Progenitor cell of endocrine pancreas (in vitro differentiated cells): ENCODE measurements at regions not wholly inside any gene's neighbourhood (a gene's known extent, or its start where the extent isn't known, plus 50 kb on each side); places are given as distances from the start of the nearest gene placed in this dataset.

Experiments
- DNase-seq: peaks from one replicate; pipeline ENCODE4 v3.0.0; 2021; ENCODE audit warnings: low spot score; ENCODE audit not compliant: unreplicated experiment
- H3K27ac Mint-ChIP-seq: 2 replicates; pipeline ENCODE4 v1.8.0; 2021; ENCODE audit warnings: mild to moderate bottlenecking, moderate library complexity, mixed read lengths
- H3K27me3 Mint-ChIP-seq: 2 replicates; pipeline ENCODE4 v1.8.0; 2021; ENCODE audit warnings: mixed read lengths
- H3K36me3 Mint-ChIP-seq: 2 replicates; pipeline ENCODE4 v1.8.0; 2022; ENCODE audit warnings: mixed read lengths; ENCODE audit not compliant: insufficient read depth
- H3K4me1 Mint-ChIP-seq: 2 replicates; pipeline ENCODE4 v1.8.0; 2021; ENCODE audit warnings: low read depth, mixed read lengths
- H3K4me3 Mint-ChIP-seq: 2 replicates; pipeline ENCODE4 v1.8.0; 2021; ENCODE audit warnings: low read depth, mild to moderate bottlenecking, moderate library complexity, mixed read lengths
- H3K9me3 Mint-ChIP-seq: 2 replicates; pipeline ENCODE4 v1.8.0; 2021; ENCODE audit warnings: low read depth, mixed read lengths
- TF ChIP-seq, protein P1 (sequence below): fragments of 200-600 bp; sonication (generic); IDR thresholded peaks from one replicate; pipeline ENCODE4 v1.5.0; 2021; ENCODE audit warnings: antibody characterized with exemption, mild to moderate bottlenecking; ENCODE audit not compliant: unreplicated experiment

DNA sequence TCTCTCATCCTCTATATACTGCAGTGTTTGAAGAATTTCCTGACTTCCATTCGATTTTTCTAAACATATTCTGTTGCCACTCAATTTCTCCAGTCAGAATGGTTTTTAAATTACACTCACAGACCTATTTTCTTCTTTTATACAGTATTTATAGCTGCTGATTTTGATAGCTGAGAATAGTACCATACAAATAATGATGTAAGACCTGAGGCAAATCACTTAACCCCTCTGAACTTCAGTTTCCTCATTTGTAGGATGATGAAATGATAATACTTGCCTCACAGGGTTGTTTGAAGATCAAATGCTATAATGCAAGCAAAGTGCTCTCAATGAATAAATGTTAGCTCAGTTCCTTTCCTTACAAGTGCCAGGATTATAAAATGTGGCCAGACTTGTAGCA, 241.8 kb downstream of the CPS1 start:
- TF ChIP-seq, protein P1, sequence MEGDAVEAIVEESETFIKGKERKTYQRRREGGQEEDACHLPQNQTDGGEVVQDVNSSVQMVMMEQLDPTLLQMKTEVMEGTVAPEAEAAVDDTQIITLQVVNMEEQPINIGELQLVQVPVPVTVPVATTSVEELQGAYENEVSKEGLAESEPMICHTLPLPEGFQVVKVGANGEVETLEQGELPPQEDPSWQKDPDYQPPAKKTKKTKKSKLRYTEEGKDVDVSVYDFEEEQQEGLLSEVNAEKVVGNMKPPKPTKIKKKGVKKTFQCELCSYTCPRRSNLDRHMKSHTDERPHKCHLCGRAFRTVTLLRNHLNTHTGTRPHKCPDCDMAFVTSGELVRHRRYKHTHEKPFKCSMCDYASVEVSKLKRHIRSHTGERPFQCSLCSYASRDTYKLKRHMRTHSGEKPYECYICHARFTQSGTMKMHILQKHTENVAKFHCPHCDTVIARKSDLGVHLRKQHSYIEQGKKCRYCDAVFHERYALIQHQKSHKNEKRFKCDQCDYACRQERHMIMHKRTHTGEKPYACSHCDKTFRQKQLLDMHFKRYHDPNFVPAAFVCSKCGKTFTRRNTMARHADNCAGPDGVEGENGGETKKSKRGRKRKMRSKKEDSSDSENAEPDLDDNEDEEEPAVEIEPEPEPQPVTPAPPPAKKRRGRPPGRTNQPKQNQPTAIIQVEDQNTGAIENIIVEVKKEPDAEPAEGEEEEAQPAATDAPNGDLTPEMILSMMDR = no peak
- no peaks in the 10 kb centered on the region for H3K36me3 Mint-ChIP-seq
- no peaks in the 10 kb centered on the region for H3K27me3 Mint-ChIP-seq
- H3K27ac Mint-ChIP-seq = no peak overlapping the region
- H3K9me3 Mint-ChIP-seq = no peaks in the 10 kb centered on the region
- H3K4me1 Mint-ChIP-seq = no peaks in the 10 kb centered on the region
- H3K4me3 Mint-ChIP-seq = no peak overlapping the region
- DNase-seq = no peak

DNA sequence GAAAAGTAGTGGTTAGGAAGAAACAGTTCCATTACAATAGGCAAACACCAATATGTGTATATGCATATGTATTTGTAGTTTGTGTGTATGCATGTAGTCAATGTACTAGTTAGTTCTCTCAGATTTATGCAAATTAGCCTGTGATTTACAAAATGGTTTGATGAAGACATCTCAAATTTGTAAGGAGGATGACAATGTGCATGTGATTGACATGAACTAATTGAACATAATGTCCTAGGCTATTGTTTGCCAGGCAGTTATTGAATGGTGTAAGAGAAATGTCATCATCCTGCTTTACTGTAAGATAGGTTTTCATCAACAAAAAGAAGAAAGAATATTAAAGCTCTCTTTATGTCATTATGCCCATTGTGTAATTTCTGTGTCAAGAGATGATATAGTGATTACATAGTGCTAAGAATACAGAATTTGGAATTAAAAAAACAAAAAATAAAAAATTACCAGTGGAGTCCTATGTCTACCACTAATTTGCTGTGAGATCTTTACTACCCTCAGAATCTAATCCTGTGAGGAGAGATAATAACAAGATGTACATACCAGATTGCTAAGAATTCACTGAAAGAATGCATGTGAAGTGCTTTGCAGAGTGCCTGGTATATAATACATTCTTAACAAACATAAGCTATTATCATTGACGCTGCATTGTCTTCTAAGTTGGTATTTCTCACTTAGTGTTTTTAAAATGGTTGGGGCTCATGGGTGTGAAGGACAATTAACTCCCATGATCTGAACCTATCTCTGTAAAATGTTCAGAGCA, 258.0 kb downstream of the CPS1 start:
- Mint-ChIP-seq H3K4me1 (peaks cover 11% of the 10 kb centered on the region), H3K9me3 (peaks cover 15% of the 10 kb centered on the region), H3K4me3 (no peak overlapping the region), H3K36me3 (peaks cover 2% of the 10 kb centered on the region), H3K27ac (no peak overlapping the region), H3K27me3 (no peaks in the 10 kb centered on the region)
- TF ChIP-seq, protein P1 = no peak
- DNase-seq = no peak

DNA sequence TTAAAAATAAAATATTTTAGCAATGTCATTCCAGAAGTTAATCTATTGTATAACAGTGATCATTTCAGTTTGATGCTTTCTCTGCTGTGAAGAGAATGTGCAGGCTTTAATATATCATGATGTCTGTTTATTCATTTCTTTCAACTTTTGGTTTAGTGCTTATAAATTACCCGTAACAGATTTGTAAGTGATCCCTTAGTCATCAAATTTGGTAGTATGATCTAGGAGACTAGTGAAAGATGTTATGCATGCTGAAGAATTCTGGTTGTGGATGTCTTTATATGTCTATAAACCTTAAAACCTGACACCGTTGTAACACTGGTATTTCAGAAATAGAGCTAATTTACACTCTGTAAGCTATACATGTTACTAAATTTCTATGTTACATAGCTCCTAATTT, 260.4 kb downstream of the CPS1 start:
- no peaks in the 10 kb centered on the region for H3K27me3 Mint-ChIP-seq
- no peaks in the 10 kb centered on the region for H3K36me3 Mint-ChIP-seq
- peaks cover 8% of the 10 kb centered on the region for H3K9me3 Mint-ChIP-seq
- no peak overlapping the region for H3K4me3 Mint-ChIP-seq
- no peak for DNase-seq
- no peak overlapping the region for H3K27ac Mint-ChIP-seq
- TF ChIP-seq, protein P1 = no peak
- peaks cover 12% of the 10 kb centered on the region for H3K4me1 Mint-ChIP-seq

DNA sequence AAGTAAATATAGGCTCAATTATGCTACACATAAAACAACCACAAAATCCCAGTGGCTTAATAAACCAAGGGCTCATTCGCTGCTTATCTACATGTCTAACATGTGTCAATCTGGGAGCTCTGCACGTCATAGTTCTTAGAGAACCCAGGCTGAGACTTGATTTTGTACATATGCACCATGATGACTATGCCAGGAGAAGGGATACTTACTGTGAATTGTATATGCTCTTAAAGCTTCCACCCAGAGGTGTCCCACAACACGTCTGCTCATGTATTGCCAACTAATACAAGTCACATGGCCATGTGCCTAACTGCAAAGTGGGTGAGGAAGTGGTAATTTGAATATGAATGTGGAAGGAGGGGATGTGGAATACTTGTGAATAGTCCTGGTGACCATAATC, 262.1 kb downstream of the CPS1 start:
- no peaks in the 10 kb centered on the region for H3K36me3 Mint-ChIP-seq
- H3K4me3 Mint-ChIP-seq = no peak overlapping the region
- peak overlapping the region; percentile 81 for H3K27ac Mint-ChIP-seq
- no peak for DNase-seq
- TF ChIP-seq, protein P1 = no peak
- H3K4me1 Mint-ChIP-seq = peaks cover 10% of the 10 kb centered on the region
- H3K9me3 Mint-ChIP-seq = peaks cover 8% of the 10 kb centered on the region
- H3K27me3 Mint-ChIP-seq = no peaks in the 10 kb centered on the region

DNA sequence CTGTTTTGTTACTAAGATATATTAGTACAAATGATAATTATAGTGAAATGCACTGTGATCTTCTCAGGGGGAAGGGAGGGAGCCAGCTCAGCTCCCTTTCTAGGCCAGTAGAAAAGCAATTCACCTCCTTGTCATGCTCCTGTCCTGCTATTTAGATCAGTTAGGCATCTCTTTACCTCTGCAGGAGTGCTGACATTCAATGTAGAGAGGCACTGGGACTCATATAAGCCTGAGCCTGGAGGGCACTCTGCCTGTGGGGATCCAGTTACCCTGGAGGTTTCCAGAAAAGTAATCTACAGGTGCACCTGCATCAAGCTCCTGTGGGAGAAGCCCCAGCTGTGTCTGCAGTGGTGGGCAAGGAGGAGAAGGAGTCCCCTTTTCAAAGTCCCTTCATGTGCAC, 277.0 kb downstream of the CPS1 start:
- Mint-ChIP-seq H3K9me3 (no peaks in the 10 kb centered on the region), H3K36me3 (no peaks in the 10 kb centered on the region), H3K4me3 (no peak overlapping the region), H3K4me1 (no peaks in the 10 kb centered on the region), H3K27ac (no peak overlapping the region), H3K27me3 (no peaks in the 10 kb centered on the region)
- TF ChIP-seq, protein P1 = no peak
- no peak for DNase-seq
